ENCODE measurements at regions not wholly inside any gene's neighbourhood (a gene's known extent, or its start where the extent isn't known, plus 50 kb on each side); places are given as distances from the start of the nearest gene placed in this dataset.

- TF ChIP-seq ZNF768 (CRISPR knock-in tag; IDR thresholded peaks at IDR 0.05) (peak; percentile 73; the same call in 1 of the 2 replicates), NONO (IDR thresholded peaks at IDR 0.05) (no peak), NONO (CRISPR knock-in tag; conservative IDR thresholded peaks at IDR 0.05) (no peak), GABPB1 (CRISPR knock-in tag; IDR thresholded peaks at IDR 0.05) (no peak), ZNF614 (CRISPR knock-in tag; IDR thresholded peaks at IDR 0.05; ENCODE audit: borderline replicate concordance) (0 out of 2 replicates have a peak, but pooled peaks have one; percentile 4), ATF2 (CRISPR knock-in tag; IDR thresholded peaks at IDR 0.05) (no peak), GATAD2A (CRISPR knock-in tag; IDR thresholded peaks at IDR 0.05) (no peak), PHF8 (CRISPR knock-in tag; IDR thresholded peaks at IDR 0.05) (no peak), GFI1 (CRISPR knock-in tag; IDR thresholded peaks at IDR 0.05; ENCODE audit: borderline replicate concordance) (0 out of 2 replicates have a peak, but pooled peaks have one; percentile 12), DMTF1 (CRISPR knock-in tag; IDR thresholded peaks at IDR 0.05) (no peak), ZBTB25 (CRISPR knock-in tag; IDR thresholded peaks at IDR 0.05) (no peak), PAXIP1 (CRISPR knock-in tag; conservative IDR thresholded peaks at IDR 0.05) (peak; percentile 4; the same call in 1 of the 2 replicates)
Observed at GRCh38 chr5:142421621-142422397, 97.0 kb upstream of the SPRY4 start (continued).
